NCI-H146 (cell line): ENCODE measurements at regions not wholly inside any gene's neighbourhood (a gene's known extent, or its start where the extent isn't known, plus 50 kb on each side); places are given as distances from the start of the nearest gene placed in this dataset.

Experiments used
- DNase-seq: peaks from one replicate; lab custom pipeline; 2025; lab: John Stamatoyannopoulos, UW

DNA sequence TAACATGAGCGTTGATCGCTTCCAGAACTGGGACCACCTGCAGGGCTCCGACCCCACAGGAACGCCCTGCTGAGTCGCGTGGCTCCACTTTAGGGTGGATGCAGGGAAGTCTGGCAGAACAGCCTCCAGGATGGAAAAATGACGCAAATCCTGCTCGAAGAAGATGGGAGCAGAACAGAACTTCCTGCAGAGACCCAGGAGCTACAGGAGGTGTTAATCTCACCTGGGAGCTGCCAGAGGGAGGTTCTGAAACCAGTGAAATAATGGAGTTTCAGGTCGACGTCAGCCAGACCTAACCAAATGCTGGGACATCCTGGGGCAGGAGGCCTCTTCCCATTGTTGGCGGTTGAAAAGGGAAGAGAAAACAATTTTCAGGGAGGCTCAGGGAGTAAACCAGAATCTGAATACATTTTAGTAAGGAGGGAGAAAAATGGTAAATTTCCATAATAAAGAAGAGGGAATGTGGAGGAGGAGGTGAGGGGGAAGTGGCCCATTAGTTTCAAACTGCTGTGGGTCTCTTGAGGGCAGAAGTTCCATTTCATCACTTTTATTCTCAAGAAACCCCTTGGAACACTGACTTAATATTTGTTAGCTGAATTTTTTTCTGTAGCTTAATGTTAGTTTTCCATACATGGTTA, 558.4 kb upstream of the CDH4 start:
- DNase-seq, result no peak

DNA sequence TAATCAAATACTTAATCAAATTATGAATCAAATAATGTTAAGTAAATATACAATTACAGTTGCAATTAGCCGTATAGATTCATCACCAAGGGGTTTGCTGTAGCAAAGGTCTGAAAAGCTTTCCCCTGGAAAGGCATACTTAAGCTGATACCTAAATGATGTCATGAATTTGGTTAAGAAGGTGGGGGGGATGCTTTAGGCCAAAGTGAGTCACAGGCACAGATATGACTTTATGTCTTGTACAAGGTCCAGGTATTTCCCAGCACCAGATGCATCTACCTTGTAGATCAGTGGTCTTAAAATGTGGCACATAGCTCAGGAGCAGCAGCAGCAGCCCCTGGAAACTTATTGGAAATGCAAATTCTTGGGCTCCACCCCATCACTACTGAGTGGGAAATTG, 557.3 kb upstream of the CDH4 start:
- DNase-seq, result no peak

DNA sequence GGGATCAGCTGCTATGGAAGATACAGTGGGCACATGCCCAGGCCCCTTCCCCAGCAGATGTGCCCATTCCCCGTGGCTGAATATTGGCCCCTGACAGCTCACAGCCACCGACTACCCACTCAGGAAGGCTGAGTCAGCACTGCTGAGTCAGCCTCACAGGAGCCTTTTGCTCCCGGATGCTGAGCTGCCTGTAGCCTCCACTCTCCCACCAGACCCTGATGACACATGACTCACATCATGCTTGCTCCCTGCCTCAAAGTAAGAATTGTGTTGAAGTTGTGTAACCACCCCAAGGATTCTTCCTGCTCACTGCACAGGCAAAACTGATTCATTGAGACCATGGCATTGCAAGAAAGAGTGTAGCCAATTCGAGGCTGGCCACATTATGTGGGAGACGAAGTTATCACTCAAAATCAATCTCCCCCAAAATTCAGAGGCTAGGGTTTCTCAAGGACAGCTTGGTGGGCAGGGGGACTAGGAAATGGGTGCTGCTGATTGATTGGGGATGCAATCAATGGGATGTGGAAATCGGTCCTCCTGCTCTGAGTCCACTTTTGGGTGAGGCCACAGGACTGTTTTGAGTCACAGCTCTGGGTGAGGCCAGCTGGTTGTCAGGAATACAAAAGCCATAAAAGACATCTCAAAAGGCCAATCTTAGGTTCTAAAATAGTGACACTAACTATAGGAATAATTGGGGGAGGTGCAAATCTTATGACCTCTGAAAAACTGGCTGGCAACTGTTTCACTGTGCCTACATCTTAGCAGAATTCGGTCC, 556.6 kb upstream of the CDH4 start:
- no peak for DNase-seq

GRCh38 chr20:60697252-60697651, 554.8 kb upstream of the CDH4 start:
- DNase-seq, result no peak

- DNase-seq, result no peak
These were observed 551.3 kb upstream of the CDH4 start for GRCh38 chr20:60700728-60701127.

- no peak for DNase-seq
These were observed 547.9 kb upstream of the CDH4 start for GRCh38 chr20:60704147-60704546.

DNA sequence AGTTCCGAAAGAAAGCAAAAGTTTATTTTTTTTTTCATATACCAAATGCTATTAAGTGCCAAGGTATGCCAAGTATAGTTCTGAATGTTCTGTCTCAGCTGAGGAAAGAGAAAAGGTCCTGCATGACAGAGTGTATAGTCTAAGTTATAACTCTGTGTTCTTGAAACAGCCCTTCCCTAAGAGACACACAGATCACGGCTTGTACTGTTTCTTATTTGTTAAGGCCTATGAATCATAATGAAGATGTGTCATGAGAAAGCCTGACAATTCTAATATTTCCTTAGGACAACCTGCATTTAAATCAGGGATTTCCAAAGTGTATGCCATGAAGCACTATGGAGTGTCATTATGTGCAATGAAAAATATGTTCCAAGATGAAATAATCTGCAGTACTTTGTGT, 538.7 kb upstream of the CDH4 start:
- no peak for DNase-seq

- DNase-seq, result peak; percentile 9
These were observed 536.9 kb upstream of the CDH4 start for GRCh38 chr20:60715172-60715571.

DNA sequence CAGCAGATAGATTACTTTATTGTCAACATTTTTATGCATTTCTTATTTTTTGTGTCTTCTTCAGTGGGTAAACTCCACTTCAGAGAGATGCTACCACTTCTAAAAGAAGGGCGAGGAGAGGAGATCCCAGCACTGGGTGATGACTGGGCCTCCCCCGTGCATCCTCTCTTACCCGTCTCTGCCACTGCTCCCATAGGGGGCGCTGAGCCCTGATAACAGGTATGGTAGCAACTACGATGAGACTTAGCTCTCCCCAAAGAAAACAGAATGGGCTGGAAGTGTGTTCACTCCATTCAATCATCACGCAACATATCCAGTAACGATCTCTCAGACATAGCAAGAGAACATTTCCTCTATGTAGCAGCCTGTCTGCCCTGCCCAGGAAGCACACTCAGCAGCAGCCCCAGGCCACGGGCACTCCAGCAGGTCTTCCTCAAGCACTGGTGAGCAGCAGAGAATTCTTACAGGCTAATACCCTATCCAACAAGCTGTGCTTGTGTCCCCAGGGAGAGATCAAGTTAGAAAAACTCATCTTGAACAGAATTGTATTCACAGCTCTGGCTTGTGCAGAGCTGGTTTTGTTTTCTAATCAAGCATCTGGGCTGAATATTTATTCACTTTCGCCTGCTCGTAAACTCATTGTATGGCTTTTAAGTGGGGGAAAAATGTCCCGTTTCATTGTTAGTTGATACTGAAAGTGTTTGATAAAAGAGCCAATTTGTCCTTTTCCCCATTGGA, 533.1 kb upstream of the CDH4 start:
- DNase-seq, result no peak

GRCh38 chr20:60725311-60725906, 526.7 kb upstream of the CDH4 start:
- no peak for DNase-seq

DNA sequence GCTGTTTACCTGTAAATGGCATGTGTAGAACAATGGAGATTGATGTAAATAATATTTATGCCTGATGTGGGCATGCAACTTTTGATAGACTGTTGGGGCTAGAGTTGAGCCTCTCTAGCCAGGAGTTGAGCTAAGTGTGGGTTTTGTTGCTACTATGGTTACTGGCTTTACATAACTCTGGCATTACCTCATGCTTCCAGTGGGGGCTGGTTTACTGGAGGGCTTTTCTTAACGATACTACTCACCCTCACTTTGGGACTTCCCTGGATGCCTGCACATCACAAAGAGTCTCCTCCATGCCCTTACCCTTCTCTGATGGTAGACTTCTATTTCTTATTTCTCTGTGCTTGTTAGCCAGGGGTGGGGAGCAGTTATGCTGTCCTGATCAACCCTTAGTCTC, 524.6 kb upstream of the CDH4 start:
- DNase-seq, result no peak

- no peak for DNase-seq
These were observed 523.4 kb upstream of the CDH4 start for GRCh38 chr20:60728705-60729104.

DNA sequence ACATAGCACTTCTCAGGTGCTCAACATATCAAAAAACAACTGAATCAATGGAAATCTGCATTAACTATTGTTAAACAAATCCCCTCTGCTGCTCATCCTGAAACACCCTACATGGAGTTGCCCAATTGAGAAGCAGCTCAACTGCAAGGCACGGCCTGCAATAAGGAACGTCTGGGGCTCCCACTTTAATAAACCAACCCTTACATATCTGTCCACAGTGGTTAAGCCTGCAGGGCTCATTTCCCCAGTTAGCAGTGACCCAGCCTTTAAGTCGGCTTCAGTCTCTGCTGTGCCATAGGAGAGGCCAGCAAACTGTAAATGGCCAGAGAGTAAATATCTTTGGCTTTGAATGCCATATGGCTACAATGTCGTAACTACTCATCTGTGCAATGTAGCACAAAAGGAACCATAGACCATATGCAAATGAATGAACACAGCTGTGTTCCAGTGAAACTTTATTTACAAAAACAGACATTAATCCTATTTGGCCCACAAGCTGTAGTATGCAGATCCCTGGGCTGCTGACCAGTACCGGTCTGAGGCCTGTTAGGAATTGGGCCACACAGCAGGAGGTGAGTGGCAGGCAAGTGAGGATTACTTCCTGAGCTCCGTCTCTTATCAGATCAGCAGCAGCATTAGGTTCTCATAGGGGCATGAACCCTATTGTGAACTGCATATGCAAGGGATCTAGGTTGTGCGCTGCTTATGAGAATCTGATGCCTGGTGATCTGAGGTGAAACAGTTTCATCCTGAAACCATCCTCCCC, 522.7 kb upstream of the CDH4 start:
- DNase-seq, result no peak

DNA sequence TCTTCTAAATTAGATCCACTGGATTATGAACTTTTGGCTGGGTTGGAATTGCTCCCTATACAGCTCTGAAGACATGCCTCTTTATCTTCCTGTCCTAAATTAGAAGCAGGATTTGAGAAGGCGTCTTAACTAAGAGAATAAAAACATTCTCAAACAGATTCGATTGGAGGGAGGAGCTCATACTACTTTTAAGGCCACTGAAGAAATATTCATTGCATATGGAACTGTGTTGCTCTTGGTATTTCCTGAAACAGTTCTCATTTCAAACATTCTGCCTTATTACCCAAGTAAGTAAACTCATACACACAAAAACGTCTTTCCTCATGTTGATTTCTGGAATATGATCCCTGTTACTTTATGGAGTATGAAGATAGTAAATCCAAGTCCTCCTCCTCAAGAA, 519.7 kb upstream of the CDH4 start:
- DNase-seq, result no peak

GRCh38 chr20:60748086-60748485, 504.0 kb upstream of the CDH4 start:
- DNase-seq, result no peak

GRCh38 chr20:60749804-60750602, 502.1 kb upstream of the CDH4 start:
- DNase-seq, result no peak

- no peak for DNase-seq
These were observed 501.2 kb upstream of the CDH4 start for GRCh38 chr20:60750909-60751308.

GRCh38 chr20:60751826-60752225, 500.2 kb upstream of the CDH4 start:
- DNase-seq, result no peak

DNA sequence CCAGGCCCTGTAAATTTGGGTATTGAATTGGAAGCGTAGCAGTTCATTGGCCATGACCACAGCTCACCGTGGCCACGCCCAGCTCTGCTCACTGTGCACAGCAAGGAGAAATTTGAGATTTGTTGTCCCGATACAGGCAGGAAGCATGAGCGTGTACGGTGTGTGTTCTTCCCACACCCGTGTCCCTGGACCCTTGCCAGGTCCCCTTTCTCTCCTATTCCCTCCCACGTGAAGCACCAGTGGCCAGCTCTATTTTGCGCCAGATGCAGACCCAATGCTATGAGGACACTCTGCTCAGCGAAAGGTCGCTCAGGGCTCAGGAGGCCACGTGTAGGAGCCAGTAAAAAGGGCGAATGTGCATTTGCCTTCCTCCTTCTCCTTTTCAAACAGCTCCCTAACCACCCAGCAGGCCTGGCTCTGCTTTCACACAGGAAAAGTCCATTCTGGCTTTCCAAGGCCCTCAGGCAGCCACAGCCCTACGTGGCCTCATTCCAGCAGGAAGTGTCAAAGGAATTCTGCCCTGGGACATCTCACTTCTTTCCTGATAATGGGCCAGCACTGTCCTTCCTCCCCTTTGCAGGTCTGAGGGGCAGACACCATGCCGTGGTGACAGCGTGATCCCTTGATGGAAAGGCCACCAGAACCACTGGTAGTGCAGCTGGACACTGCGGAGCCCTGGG, 499.2 kb upstream of the CDH4 start:
- no peak for DNase-seq

DNA sequence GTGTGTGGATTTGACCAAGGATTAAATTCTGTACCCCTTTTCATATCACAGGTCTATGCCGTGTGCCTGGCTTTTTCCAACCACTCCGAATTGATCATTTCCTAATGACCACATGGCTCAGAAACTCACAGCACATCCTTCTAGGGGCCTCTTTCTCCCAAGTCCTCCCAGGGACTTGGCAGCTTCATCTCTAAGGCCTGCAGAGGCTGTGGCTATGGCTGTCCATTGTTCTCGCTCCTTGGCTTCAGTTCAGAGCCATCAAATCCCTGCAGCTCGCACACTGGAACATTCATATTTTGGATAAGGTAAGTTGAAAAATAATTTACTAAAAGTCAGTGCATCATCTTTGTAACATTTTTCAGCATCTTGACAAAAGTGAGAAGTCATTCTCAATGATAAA, 497.2 kb upstream of the CDH4 start:
- DNase-seq, result no peak

GRCh38 chr20:60759651-60760050, 492.4 kb upstream of the CDH4 start:
- DNase-seq, result no peak
